ENCODE measurements at regions not wholly inside any gene's neighbourhood (a gene's known extent, or its start where the extent isn't known, plus 50 kb on each side); places are given as distances from the start of the nearest gene placed in this dataset.

DNA sequence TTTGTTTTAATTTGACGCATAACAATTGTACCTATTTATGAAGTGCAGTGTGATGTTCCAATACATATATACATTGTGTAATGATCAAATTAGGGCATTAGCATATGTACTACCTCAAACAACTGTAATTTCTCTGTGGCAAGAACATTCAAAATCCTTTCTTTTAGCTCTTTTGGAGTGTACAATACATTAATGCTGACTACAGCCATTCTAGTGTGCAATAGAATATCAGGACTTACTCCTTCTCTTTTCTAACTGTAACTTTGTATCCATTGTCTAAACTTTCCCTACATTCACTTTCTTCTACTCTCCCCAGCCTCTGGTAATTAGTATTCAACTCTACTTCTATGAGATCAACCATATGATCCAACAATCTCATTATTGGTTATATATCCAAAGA, 1177.4 kb downstream of the KCNT2 start:
- DNase-seq (ENCODE audit: low read depth, low spot score), result no peak

DNA sequence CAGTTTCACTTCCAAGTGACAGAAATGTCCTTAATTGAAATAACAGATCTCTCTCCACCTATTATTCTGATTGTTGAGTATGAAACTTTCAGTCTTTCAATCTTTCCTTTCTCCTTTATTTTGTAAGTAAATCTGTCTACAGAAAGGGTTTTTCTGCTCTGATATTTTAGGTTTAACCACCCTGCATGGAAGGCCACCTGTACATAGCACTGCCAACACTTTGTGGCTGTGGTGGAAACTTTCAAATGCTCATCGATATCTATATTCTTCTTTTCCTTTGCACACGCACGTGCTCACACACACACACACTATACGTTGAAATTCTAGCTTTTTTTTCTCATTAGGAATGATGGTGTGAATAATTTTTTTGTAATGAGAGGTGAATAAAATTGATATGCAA, 1179.3 kb downstream of the KCNT2 start:
- DNase-seq (ENCODE audit: low read depth, low spot score), result no peak

- no peak for DNase-seq (ENCODE audit: low read depth, low spot score)
These were observed 1192.7 kb downstream of the KCNT2 start for GRCh38 chr1:195415584-195415983.

GRCh38 chr1:195394567-195394966, 1213.7 kb downstream of the KCNT2 start:
- DNase-seq (ENCODE audit: low read depth, low spot score), result no peak

DNA sequence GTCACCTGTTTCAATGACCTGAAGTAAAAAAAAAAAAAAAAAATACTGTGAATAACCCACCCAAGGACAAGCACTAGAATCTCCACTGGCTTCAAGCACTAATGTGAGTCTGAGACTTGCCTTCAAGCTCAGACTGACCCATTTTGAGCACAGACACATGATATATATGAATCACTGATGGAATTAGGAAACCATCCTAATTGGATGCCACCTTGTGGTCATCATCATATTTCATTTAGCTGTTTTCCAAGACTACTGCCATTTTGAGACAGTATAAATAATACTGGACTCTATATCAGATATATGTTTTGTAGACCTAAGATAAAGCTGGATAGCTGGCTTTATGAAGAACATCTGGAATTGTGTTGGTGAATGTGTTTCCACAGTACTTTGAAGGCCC, 1232.0 kb downstream of the KCNT2 start:
- DNase-seq (ENCODE audit: low read depth, low spot score), result no peak

DNA sequence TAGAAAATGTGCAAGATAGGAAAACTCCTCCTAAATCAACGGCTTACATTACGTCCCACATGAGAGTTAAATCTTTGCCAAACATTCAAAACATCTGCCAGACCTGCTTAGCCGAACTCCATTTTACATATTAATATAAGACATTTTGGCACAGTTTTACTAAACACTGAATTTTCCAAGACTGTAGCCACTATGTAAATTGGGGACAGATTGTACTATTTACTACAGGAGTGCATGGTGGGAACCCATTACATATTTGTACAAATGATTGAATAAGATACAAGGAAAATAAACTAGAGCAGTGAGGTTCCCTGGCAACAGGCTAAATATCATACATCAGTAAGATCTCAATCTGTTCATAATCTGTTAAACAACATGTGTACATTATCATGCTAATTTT, 1234.4 kb downstream of the KCNT2 start:
- DNase-seq (ENCODE audit: low read depth, low spot score), result no peak

GRCh38 chr1:195345149-195345548, 1263.1 kb downstream of the KCNT2 start:
- peak; percentile 25 for DNase-seq (ENCODE audit: low read depth, low spot score)

DNA sequence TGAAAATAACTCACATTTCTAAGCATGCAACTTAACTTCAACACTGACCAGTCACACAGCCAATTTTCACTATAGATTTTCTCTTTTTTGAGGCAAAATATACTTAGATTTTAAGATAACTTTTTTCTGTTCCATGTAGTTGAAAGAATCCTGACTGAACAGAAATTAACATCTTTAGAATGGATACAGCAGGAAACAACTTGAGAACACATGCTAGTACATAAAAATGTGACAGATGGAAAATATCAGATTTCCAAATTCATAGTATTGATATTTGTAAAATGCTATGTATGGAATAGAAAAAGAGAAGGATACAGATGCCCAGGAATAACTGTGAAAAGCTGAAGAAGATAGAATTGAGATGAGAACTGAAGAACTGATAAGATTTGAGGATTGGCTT, 1270.6 kb downstream of the KCNT2 start:
- no peak for DNase-seq (ENCODE audit: low read depth, low spot score)

- no peak for DNase-seq (ENCODE audit: low read depth, low spot score)
These were observed 1271.4 kb downstream of the KCNT2 start for GRCh38 chr1:195336812-195337211.

DNA sequence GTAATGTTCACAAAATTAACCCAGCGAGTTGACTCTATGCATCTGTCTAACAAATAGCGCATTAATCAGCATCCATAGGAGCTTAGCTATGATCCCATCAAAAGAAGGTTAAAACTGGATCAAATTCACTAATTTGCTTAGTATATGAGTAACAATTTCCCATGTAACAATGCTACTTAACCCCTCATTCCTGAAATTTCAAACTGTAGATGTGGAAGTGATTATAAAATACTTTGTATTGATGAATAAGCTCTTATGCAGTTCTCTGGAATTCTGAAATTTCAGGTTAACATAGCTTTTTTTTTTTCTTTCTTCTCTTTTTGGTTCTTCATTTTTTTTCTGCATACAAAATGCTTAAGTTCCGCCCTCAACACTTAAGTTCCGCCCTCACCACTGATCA, 1272.7 kb downstream of the KCNT2 start:
- no peak for DNase-seq (ENCODE audit: low read depth, low spot score)

GRCh38 chr1:195332102-195332501, 1276.1 kb downstream of the KCNT2 start:
- DNase-seq (ENCODE audit: low read depth, low spot score), result no peak

GRCh38 chr1:195328681-195329080, 1279.6 kb downstream of the KCNT2 start:
- DNase-seq (ENCODE audit: low read depth, low spot score), result no peak

DNA sequence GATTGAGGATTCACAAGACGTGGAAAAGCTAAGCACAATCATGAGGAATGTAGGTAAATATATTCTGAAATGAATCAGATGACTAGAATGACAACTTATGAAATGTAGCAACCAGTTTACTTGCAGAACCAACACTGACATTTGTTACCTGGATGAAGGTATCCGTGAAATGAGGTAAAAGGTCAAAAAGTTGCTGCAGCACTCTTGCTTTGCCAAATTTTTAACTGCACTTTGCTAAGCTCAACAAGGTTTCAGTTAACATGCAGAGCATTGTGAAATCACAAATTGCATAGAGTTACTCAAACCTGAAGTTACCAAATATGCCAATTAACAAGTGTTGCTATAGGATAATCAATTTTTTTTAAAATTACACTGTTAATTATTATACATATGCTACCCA, 1280.1 kb downstream of the KCNT2 start:
- DNase-seq (ENCODE audit: low read depth, low spot score), result no peak

GRCh38 chr1:195327361-195327760, 1280.9 kb downstream of the KCNT2 start:
- DNase-seq (ENCODE audit: low read depth, low spot score), result no peak

GRCh38 chr1:195326325-195326724, 1281.9 kb downstream of the KCNT2 start:
- no peak for DNase-seq (ENCODE audit: low read depth, low spot score)

GRCh38 chr1:195325181-195325580, 1283.1 kb downstream of the KCNT2 start:
- DNase-seq (ENCODE audit: low read depth, low spot score), result no peak

DNA sequence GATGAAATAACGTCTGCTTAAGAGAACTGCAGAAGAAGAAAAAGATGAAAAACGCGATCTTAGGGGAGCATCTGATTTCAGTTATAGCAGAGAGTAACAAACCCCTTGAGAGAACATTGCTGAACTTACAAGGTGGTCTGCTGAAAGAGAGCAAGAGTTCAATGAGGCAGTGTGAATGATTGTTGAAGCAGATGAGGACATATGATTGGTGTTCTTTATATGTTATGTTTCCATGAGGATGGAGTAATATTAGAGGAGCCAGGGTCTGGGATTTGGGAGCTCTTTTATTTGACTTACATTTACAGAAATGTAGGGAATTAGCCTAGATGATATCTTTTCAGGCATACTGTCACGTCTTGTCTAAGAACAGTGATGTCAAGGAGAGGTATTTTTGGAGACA, 1302.0 kb downstream of the KCNT2 start:
- no peak for DNase-seq (ENCODE audit: low read depth, low spot score)

GRCh38 chr1:195294911-195295310, 1313.3 kb downstream of the KCNT2 start:
- no peak for DNase-seq (ENCODE audit: low read depth, low spot score)

DNA sequence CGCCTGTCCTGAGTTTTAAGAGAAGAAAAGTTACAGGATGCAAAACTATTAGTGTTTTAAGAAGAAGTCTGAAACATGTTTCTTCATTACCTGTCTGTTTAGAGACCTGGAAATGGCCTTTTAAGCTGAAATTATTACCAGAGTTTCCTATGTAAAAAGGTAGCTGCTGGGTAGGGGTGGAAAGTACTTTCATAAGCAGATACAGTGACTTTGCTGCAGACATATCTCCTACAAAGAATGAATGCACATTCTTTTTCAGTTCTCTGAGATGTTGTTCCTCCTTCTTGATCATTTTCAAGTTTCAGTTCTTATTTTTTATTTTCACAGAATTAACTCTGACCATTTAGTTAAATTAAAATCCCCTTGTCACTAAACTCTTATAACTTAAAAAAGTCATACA, 1329.6 kb downstream of the KCNT2 start:
- DNase-seq (ENCODE audit: low read depth, low spot score), result no peak

DNA sequence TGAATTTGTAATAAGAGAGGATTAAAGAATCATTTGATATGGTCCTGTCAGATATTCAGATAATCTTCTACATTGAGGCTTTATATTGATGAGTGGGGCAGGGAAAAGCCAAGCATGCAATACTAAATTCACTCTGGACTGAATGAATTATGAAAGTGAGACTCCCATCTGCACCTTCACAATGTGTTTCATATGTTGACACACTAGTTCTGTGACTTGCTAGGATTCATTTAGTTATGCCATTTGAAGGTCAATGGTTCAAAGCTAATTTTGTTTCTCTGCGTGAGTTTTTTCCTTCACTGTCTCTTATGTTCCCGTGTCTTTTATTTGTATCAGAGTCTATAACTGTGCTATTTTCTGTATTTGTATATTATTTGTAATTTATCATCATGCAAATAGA, 1332.5 kb downstream of the KCNT2 start:
- no peak for DNase-seq (ENCODE audit: low read depth, low spot score)

- no peak for DNase-seq (ENCODE audit: low read depth, low spot score)
These were observed 1356.3 kb downstream of the KCNT2 start for GRCh38 chr1:195251900-195252299.

- no peak for DNase-seq (ENCODE audit: low read depth, low spot score)
These were observed 1364.7 kb downstream of the KCNT2 start for GRCh38 chr1:195243492-195243891.

GRCh38 chr1:195241066-195241465, 1367.2 kb downstream of the KCNT2 start:
- no peak for DNase-seq (ENCODE audit: low read depth, low spot score)

DNA sequence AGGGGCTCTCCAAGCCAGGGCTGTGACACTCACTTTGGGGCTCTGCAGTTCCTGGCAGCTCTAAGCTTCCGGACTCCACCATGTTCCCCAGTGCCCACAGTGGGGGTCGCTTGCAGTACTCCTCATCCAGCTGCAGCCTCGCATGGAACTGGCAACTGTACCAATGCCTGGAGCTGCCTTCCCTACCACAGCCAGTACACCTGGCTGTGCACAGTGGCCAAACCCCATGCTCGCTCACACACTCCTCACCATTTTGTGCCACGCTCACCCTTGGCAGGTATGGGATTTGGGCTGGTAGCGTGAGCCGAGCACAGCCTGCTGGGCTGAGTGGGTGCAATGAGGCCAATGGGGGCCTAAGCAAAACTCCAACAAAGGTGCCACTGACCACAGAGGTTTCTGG, 1369.9 kb downstream of the KCNT2 start:
- no peak for DNase-seq (ENCODE audit: low read depth, low spot score)
